DOHH2 (cell line): ENCODE measurements at regions not wholly inside any gene's neighbourhood (a gene's known extent, or its start where the extent isn't known, plus 50 kb on each side); places are given as distances from the start of the nearest gene placed in this dataset.

Experiments used
- EZH2phosphoT487 ChIP-seq: fragments of 200-600 bp; sonication (generic); IDR thresholded peaks from 2 replicates; pipeline ENCODE4 v1.6.1; 2017; ENCODE audit warnings: borderline replicate concordance, mild to moderate bottlenecking, antibody characterized with exemption, low read length, moderate library complexity, mixed read lengths
- TF ChIP-seq, protein P1 (sequence below): fragments of 200-600 bp; sonication (generic); IDR thresholded peaks from one replicate; pipeline ENCODE4 v1.5.1; 2014; ENCODE audit warnings: antibody characterized with exemption, mild to moderate bottlenecking, low read depth, low read length; ENCODE audit not compliant: poor library complexity, severe bottlenecking

DNA sequence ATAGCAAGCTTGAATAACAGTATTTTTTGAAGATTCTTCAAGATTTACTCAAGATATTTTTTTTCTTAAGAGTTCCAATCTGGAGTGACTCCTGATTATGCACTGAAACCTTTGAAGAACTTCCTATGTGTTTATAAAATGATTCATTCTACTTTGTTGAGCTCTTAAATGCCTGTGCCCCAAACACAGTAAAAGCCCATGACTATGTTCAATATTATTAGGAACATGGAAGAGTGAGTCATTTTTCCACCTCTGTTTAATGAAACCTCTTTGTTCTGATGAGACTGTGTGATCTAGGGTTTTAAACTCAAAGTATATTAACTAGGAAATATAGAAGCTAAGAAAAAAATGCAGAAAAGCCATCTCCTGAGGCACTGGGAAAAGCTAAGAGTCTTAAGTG, 415.0 kb upstream of the FBXO33 start:
- TF ChIP-seq, protein P1, sequence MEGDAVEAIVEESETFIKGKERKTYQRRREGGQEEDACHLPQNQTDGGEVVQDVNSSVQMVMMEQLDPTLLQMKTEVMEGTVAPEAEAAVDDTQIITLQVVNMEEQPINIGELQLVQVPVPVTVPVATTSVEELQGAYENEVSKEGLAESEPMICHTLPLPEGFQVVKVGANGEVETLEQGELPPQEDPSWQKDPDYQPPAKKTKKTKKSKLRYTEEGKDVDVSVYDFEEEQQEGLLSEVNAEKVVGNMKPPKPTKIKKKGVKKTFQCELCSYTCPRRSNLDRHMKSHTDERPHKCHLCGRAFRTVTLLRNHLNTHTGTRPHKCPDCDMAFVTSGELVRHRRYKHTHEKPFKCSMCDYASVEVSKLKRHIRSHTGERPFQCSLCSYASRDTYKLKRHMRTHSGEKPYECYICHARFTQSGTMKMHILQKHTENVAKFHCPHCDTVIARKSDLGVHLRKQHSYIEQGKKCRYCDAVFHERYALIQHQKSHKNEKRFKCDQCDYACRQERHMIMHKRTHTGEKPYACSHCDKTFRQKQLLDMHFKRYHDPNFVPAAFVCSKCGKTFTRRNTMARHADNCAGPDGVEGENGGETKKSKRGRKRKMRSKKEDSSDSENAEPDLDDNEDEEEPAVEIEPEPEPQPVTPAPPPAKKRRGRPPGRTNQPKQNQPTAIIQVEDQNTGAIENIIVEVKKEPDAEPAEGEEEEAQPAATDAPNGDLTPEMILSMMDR, result no peak
- TF ChIP-seq EZH2phosphoT487, result no peak
